ENCODE measurements at regions not wholly inside any gene's neighbourhood (a gene's known extent, or its start where the extent isn't known, plus 50 kb on each side); places are given as distances from the start of the nearest gene placed in this dataset.
"Not testable (repeated sequence)": the region's sequence is repeated elsewhere in the genome, so short reads cannot be mapped to it uniquely, and the experiment has no call there.

- DNase-seq = no peak
These were observed 322.4 kb upstream of the MAGI2 start for GRCh38 chr7:79775911-79776310.

DNA sequence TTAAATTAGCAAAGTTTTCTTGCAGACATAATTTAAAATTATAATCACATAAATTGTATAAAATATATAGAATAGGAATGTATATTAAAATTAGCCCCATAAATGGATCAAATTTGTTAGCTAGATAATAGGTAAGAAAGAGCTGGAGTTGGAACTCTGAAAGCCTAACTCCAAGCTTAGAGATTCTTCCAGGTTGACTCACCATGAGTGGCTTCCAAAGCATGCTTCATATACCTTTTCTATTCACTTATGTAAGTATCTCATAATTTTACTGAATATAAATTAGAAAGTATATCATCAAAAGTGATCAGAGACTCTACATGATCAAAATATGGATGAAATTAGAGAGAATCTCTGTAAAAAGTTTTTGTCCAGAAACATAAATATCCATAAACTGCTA is 320.7 kb upstream of the MAGI2 start:
- DNase-seq = no peak

DNA sequence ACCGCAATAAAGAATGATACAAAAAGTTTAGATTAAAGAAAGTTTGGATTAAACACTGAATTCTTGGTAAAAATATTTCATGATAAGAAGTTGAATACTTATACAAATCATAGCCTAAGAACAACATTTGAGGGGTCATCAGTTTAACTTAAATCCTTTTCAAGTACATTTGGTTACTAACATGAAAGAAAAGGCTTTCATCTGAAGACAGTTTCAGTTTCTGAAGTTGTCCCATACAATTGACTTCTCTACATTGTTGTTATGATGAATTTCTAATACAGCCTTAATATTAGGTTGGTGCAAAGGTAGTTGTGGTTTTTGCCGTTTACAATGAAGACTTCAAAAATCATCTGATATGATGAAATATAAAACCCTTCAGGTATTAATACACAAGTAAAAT is 317.5 kb upstream of the MAGI2 start:
- DNase-seq = no peak

- no peak for DNase-seq
These were observed 316.6 kb upstream of the MAGI2 start for GRCh38 chr7:79770063-79770462.

GRCh38 chr7:79767876-79768560 is 314.6 kb upstream of the MAGI2 start:
- not testable (repeated sequence) for DNase-seq

DNA sequence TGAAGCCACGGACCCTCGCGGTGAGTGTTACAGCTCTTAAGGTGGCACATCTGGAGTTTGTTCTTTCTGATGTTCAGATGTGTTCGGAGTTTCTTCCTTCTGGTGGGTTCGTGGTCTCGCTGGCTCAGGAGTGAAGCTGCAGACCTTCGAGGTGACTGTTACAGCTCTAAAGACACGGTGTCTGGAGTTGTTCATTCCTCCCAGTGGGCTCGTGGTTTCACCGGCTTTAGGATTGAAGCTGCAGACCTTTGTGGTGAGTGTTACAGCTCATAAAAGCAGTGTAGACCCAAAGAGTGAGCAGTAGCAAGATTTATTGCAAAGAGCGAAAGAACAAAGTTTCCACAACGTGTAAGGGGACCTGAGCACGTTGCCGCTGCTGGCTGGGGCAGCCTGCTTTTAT is 313.7 kb upstream of the MAGI2 start:
- DNase-seq = not testable (repeated sequence)

DNA sequence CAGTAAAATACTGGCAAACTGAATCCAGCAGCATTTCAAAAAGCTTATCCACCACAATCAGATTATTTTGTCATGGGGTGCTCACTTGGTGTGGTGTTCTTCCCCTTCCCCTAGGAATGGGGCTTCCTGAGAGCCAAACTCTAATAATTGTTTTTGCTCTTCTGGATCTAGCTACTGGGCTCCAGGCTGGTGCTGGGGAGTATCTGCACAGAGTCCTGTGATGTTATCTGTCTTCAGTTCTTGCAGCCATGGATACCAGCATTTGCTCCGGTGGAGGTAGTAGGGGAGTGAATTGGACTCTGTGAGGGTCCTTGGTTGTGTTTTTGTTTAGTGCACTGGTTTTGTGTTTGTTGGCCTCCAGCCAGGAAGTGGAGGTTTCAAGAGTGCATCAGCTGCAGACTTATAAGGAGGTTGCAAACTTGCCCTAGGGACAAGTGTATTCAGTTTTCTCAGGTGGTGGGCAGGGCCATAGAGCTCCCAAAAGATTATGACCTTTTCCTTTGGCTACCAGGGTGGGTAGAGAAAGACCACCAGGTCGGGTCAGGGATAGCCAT is 308.5 kb upstream of the MAGI2 start:
- no peak for DNase-seq

GRCh38 chr7:79750941-79751340 is 297.5 kb upstream of the MAGI2 start:
- not testable (repeated sequence) for DNase-seq

DNA sequence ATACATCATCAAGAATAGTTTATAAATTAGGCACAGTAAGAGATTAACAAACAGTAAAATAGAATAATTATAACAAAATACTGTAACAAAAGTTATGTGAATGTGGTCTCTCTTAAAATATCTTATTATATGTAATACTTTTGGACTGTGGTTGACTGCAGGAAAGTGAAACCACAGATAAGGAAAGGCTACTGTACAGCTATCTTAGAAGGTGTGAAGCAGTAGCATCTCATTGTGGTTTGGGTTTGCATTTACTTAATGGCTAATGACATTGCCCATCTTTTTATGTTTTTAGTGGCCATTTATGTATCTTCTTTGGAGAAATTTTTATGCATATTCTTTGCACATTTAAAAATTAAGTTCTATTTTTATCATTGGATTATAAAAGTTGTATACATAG is 296.4 kb upstream of the MAGI2 start:
- DNase-seq = no peak

DNA sequence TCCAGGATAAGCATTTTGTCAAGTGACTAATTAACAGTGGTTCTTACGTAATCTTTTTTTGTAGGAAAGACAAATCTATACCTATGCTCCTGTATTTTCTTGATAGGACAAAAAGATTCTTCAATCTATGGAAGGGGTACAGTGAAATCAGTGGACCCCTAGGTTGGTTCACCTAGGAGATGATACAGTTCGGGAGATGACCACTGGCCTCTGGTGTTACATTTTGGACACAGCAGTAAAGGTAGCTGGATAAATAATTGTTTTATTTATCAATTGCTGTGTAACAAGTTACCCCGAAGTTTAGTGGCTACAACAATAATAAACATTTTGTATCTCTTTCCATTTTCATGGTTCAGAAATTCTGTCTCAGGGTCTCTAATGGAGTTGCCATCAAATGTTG is 288.2 kb upstream of the MAGI2 start:
- DNase-seq = no peak

DNA sequence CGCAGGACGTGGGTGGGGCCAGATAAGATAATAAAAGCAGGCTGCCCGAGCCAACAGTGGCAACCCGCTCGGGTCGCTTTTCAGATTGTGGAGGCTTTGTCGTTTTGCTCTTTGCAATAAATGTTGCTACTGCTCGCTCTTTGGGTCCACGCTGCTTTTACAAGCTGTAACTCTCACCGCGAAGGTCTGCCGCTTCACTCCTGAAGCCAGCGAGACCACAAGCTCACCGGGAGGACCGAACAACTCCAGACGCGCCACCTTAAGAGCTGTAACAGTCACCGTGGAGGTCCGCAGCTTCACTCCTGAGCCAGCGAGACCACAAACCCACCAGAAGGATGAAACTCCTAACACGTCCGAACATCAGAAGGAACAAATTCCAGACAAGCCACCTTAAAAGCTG is 286.6 kb upstream of the MAGI2 start:
- DNase-seq = no peak

DNA sequence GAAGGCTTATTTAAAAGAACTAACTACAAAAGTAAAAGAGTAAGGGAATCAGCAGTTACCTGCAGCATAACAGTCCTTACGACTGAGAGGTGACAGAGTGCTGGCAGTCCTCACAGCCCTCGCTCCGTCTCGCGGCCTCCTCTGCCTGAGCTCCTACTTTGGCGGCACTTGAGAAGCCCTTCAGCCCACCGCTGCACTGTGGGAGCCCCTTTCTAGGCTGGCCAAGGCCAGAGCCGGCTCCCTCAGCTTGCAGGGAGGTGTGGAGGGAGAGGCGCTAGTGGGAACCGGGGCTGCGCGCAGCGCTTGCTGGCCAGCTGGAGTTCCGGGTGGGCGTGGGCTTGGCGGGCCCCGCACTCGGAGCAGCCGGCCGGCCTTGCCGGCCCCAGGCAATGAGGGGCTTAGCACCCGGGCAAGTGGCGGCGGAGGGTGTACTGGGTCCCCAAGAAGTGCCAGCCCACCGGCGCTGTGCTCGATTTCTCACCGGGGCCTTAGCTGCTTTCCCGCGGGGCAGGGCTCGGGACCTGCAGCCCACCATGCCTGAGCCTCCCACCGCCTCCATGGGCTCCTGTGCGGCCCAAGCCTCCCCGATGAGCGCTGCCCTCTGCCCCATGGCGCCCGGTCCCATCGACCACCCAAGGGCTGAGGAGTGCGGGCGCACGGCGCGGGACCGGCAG is 285.7 kb upstream of the MAGI2 start:
- not testable (repeated sequence) for DNase-seq

DNA sequence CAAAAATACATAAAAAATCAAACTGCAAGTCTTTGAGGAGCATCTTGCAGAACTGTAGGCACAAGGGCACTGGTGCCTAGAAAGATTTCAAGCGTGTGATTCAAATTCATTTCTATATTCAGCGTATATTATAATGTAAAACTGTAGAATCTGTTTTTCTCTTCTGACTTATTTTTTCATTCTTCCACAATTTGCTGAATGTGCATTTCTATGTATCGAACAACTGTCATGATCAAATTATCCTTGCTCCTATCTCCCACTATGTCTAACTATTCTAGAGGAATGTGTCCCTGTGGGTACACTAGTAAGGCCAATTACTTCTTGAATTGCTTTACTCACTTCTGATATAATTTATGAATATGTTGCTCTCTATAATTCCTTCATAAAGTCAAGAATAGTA is 283.0 kb upstream of the MAGI2 start:
- DNase-seq = no peak

DNA sequence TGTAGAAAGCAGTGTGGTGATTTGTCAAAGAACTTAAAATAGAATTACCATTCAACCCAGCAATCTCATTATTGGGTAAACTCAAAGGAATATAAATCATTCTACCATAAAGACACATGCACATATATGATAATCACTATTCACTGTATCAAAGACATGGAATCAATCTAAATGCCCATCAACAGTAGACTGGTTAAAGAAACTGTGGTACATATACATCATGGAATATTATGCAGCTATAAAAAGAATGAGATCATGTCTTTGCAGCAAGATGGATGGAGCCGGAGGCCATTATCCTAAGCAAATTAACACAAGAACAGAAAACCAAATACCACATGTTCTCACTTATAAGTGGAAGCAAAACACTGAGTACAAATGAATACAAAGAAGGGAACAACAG is 281.5 kb upstream of the MAGI2 start:
- DNase-seq = no peak

DNA sequence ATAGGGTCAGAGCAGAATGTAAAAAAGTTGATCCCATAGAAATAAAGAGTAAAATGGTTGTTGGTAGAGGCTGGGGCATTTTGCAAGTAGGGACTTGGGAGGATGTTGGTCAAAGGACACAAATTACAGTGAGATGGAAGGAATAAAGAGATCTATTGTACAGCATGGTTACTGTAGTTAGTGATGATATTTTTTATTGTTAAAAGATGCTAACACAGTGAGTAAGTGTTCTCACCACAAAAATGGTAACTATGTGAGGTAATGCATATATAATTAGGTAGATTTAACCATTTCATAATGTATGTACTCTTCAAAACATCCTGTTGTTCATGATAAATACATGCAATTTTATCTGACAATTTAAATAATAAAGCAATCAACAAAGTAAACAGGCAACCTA is 280.7 kb upstream of the MAGI2 start:
- DNase-seq = no peak

DNA sequence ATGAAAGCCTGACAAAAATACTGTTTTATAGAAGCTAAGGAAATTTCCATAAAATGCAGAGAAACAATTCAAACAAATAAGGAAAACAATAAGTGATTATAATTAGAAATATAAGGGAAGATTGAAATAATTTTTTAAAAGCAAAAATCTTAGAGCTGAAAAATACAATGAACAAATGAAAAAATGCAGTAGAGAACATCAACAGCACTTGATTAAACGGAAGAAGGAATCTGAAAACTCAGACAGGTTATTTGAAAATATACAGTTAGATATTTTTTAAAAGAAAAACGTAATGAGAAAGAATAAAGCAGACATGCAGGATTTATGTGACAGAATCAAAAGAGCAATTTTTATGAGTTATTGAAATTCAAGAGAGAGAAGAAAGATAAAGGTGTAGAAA is 279.1 kb upstream of the MAGI2 start:
- no peak for DNase-seq

- DNase-seq = no peak
These were observed 277.5 kb upstream of the MAGI2 start for GRCh38 chr7:79730971-79731370.

- DNase-seq = peak; percentile 28
These were observed 270.6 kb upstream of the MAGI2 start for GRCh38 chr7:79723833-79724618.

- DNase-seq = no peak
These were observed 268.8 kb upstream of the MAGI2 start for GRCh38 chr7:79722217-79722616.

DNA sequence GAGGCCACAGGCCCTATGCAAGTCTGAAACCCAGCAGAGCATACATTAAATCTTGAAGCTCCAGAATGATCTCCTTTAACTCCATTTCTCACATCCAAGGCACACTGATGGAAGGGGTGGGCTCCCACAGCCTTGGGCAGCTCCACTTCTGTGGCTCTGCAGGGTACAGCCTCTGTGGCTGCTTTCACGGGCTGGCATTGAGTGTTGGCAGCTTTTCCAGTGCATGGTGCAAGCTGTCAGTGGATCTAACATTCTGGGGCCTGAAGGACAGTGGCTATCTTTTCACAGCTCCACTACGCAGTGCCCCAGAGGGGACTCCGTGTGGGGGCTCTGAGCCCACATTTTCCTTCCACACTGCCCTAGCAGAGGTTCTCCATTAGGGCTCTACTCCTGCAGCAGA is 265.7 kb upstream of the MAGI2 start:
- DNase-seq = no peak

DNA sequence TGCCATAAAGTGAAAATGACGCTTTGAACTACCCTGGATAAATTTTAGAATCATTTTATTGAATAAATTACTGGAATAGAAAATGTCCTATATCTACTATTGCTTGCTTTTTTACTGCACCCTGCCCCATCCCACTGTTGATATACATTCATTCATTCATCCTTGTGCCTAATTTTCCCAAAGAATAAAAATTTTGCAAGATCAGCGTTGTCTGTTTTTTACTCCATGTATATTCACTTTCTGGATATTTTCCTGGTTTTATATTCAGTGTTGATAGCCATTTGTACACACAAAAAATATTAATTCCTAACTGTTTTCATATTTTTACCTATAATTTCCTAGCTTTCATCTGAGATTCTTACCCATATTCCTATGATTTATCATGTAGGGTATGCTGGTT is 262.9 kb upstream of the MAGI2 start:
- DNase-seq = no peak

DNA sequence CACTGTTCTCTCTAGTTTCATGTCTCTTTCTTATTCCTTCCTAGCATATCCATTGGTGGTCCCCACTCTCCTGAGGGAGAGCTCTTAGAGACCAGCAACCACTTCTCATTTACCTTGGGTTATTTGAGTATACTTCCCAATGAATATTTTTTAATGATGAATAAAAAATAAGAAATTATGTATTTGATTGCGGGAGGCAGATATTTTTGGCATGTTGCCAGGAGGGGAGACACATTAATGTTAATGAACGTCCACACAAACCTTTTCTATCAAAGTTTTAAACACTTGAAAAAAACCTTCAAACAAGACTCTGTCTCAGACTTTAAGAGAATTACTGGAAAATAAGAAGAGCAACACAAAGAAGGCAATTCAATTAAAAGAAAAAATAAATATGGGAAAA is 260.6 kb upstream of the MAGI2 start:
- no peak for DNase-seq

DNA sequence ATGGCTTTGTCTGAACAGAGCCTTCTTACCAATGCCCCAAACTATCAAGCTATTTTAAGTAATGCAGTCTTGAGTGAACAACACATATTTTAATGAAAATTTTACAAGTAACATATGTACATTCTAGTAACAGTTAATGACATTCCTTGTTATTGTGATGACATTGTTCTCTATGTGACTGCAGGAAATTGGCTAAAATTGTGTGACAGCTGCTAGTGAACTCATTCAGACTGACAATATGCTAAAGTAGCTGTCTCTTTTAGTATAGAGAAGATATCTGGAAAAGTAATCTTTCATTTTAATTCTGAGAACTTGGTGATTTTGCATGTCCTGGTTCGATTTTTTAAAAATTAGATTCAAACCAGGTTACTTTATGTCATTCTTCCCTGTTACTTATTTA is 259.8 kb upstream of the MAGI2 start:
- no peak for DNase-seq
